Mesothelial cell of epicardium (in vitro differentiated cells): ENCODE measurements at regions not wholly inside any gene's neighbourhood (a gene's known extent, or its start where the extent isn't known, plus 50 kb on each side); places are given as distances from the start of the nearest gene placed in this dataset.

Experiments used
- DNase-seq, 2 experiments: peaks; one replicate each; pipeline ENCODE4 v3.0.0; 2021; ENCODE audit warnings: low spot score in 2 of 2; ENCODE audit not compliant: unreplicated experiment in 2 of 2
- H3K27ac Mint-ChIP-seq: 2 replicates; pipeline ENCODE4 v1.8.0; 2021; ENCODE audit warnings: mixed read lengths
- H3K27me3 Mint-ChIP-seq: 2 replicates; pipeline ENCODE4 v1.8.0; 2021; ENCODE audit warnings: low read depth, mixed read lengths
- H3K36me3 Mint-ChIP-seq: 2 replicates; pipeline ENCODE4 v1.8.0; 2021; ENCODE audit warnings: mixed read lengths
- H3K4me1 Mint-ChIP-seq: 2 replicates; pipeline ENCODE4 v1.8.0; 2021; ENCODE audit warnings: mixed read lengths
- H3K4me3 Mint-ChIP-seq: 2 replicates; pipeline ENCODE4 v1.8.0; 2021; ENCODE audit warnings: mild to moderate bottlenecking, moderate library complexity, mixed read lengths
- H3K9me3 Mint-ChIP-seq: 2 replicates; pipeline ENCODE4 v1.8.0; 2021; ENCODE audit warnings: mixed read lengths
- TF ChIP-seq, protein P1 (sequence below): fragments of 200-600 bp; sonication (generic); IDR thresholded peaks from one replicate; pipeline ENCODE4 v1.5.0; 2021; ENCODE audit warnings: antibody characterized with exemption; ENCODE audit not compliant: unreplicated experiment

DNA sequence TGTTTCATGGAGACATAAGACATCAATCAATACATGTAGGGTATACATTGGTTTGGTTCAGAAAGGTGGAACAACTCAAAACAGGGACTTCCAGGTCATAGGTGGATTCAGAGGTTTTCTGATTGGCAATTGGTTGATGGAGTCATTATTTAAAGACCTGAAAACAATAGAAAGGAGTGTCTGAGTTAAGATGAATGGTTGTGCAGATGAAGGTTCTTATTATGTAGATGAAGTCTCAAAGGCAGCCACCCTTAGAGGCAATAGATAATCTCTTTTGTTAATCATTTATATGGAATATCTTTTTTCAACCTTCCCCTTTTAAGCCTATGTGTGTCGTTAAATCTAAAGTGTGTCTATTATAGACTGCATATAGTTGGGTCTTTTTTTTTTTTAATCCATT lies 67.8 kb upstream of the LYPLAL1 start:
- no peak overlapping the region for H3K27ac Mint-ChIP-seq

DNA sequence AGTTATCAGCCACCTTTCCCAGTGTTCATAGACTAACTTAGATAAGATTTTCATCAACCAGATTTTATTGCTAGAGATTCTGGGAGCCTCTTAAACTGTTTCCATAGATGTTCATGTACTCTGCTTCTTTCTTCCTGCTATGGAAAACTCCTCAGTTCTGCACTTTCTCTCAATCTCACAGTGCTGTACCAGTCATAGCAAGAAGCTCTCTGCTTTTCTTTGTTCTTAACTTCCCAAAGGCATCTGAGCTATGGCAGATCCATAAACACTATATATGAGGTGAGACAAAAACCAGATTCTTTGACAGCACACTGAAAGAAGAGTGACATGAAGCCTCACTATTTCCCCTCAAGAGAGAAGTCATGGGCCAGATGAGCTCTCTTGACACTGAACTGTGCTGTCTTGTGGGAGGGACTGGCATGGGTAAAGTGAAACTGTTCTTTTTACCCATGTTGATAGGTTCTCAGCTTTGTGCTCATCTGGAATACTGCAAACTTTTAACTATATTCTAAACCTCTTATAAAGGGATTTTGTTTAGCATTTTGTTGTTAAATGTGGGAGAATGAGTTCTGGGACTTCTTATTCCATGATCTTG lies 64.2 kb upstream of the LYPLAL1 start:
- Mint-ChIP-seq H3K4me3 (no peak overlapping the region), H3K9me3 (peaks cover 41% of the 10 kb centered on the region), H3K4me1 (no peaks in the 10 kb centered on the region), H3K36me3 (peaks cover 5% of the 10 kb centered on the region), H3K27ac (no peak overlapping the region), H3K27me3 (no peaks in the 10 kb centered on the region)
- DNase-seq: no peak
- TF ChIP-seq, protein P1, sequence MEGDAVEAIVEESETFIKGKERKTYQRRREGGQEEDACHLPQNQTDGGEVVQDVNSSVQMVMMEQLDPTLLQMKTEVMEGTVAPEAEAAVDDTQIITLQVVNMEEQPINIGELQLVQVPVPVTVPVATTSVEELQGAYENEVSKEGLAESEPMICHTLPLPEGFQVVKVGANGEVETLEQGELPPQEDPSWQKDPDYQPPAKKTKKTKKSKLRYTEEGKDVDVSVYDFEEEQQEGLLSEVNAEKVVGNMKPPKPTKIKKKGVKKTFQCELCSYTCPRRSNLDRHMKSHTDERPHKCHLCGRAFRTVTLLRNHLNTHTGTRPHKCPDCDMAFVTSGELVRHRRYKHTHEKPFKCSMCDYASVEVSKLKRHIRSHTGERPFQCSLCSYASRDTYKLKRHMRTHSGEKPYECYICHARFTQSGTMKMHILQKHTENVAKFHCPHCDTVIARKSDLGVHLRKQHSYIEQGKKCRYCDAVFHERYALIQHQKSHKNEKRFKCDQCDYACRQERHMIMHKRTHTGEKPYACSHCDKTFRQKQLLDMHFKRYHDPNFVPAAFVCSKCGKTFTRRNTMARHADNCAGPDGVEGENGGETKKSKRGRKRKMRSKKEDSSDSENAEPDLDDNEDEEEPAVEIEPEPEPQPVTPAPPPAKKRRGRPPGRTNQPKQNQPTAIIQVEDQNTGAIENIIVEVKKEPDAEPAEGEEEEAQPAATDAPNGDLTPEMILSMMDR: no peak

More for the DNA sequence above, 67.8 kb upstream of the LYPLAL1 start:
- no peak overlapping the region for H3K4me3 Mint-ChIP-seq
- TF ChIP-seq, protein P1: no peak
- peaks cover 27% of the 10 kb centered on the region for H3K9me3 Mint-ChIP-seq
- H3K36me3 Mint-ChIP-seq: no peaks in the 10 kb centered on the region
- no peak for DNase-seq
- no peaks in the 10 kb centered on the region for H3K27me3 Mint-ChIP-seq
- H3K4me1 Mint-ChIP-seq: no peaks in the 10 kb centered on the region

DNA sequence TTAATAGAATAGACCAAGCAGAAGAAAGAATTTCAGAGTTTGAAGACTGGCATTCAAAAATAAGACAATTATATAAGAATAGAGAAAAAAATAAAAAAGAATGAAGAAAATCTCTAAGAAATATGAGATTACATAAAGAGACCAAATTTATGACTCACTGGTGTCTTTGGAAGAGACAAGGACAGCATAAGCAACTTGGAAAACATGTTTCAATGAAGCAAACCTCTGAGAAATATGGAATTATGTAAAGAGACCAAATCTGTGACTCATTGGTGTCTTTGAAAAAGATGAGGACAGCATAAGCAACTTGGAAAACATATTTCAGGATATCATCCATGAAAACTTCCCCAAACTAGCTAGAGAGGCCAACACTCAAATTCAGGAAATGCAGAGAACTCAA lies 60.4 kb upstream of the LYPLAL1 start:
- Mint-ChIP-seq H3K27me3 (no peaks in the 10 kb centered on the region), H3K9me3 (peaks cover 36% of the 10 kb centered on the region), H3K36me3 (peaks cover 5% of the 10 kb centered on the region)

DNA sequence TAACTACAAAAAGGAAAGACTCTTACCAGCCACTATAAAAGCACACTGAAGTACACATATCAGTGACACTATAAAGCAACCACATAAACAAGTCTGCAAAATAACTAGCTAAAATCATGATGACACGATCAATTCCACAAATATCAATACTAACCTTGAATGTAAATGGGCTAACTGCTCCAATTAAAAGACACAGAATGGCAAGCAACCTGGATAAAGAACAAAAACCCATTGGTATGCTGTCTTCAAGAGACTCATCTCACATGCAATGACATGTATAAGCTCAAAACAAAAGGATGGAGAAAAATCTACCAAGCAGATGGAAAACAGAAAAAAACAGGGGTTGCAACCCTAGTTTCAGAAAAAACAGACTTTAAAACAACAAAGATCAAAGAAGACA lies 59.7 kb upstream of the LYPLAL1 start:
- DNase-seq: no peak
- Mint-ChIP-seq H3K27ac (no peak overlapping the region), H3K36me3 (peaks cover 5% of the 10 kb centered on the region), H3K27me3 (no peaks in the 10 kb centered on the region), H3K4me3 (no peak overlapping the region), H3K4me1 (no peaks in the 10 kb centered on the region), H3K9me3 (peaks cover 28% of the 10 kb centered on the region)
- TF ChIP-seq, protein P1: no peak

More for the DNA sequence above, 60.4 kb upstream of the LYPLAL1 start:
- H3K4me3 Mint-ChIP-seq: no peak overlapping the region
- no peak for DNase-seq
- H3K27ac Mint-ChIP-seq: no peak overlapping the region
- no peaks in the 10 kb centered on the region for H3K4me1 Mint-ChIP-seq
- TF ChIP-seq, protein P1: no peak

DNA sequence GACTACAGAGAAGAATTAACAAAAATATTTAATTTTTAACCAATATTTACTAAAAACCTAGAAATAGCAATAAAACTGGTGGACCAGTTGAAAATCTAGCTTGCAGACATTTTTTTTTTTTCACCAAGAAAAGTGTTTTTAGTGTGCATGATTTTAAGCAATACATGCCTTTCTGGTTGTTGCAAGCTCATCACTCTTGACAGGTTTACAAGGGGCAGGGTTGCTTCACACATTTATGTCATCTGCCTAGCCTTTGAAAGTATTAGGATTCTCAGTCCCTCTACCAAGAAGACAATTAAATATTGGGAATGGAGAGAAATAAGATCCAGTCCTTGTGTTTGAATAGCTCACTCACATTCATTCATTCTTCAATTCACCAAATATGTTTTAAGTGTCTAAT lies 53.8 kb upstream of the LYPLAL1 start:
- peaks cover 24% of the 10 kb centered on the region for H3K4me1 Mint-ChIP-seq
- no peaks in the 10 kb centered on the region for H3K36me3 Mint-ChIP-seq
- TF ChIP-seq, protein P1: no peak
- no peak overlapping the region for H3K4me3 Mint-ChIP-seq
- no peak overlapping the region for H3K27ac Mint-ChIP-seq
- H3K9me3 Mint-ChIP-seq: peaks cover 8% of the 10 kb centered on the region
- DNase-seq: no peak
- no peaks in the 10 kb centered on the region for H3K27me3 Mint-ChIP-seq
